Calu3 (cell line): ENCODE measurements at regions not wholly inside any gene's neighbourhood (a gene's known extent, or its start where the extent isn't known, plus 50 kb on each side); places are given as distances from the start of the nearest gene placed in this dataset.

Source experiments
- BruUV-seq: library from RNA; stranded (reverse); fragments of 400-500 nt; replicated peaks from 2 replicates; lab custom pipeline; 2021; lab: Mats Ljungman, UMichigan
- CTCF ChIA-PET: fragments of 300-600 bp; sonication (Branson Sonifier 250); formaldehyde crosslinking; loops from one replicate; lab custom pipeline; 2022; ENCODE audit warnings: antibody characterized with exemption; lab: Charles Lee
- DNase-seq: peaks from one replicate; pipeline ENCODE4 v3.0.0; 2022
- H3K27ac Mint-ChIP-seq: one replicate; pipeline ENCODE4 v1.8.0; 2022; ENCODE audit warnings: mixed read lengths; ENCODE audit not compliant: unreplicated experiment
- H3K27me3 Mint-ChIP-seq: one replicate; pipeline ENCODE4 v1.8.0; 2022; ENCODE audit warnings: mixed read lengths; ENCODE audit not compliant: unreplicated experiment
- H3K36me3 Mint-ChIP-seq: one replicate; pipeline ENCODE4 v1.8.0; 2022; ENCODE audit warnings: mild to moderate bottlenecking, moderate library complexity, mixed read lengths; ENCODE audit not compliant: insufficient read depth, unreplicated experiment
- H3K4me1 Mint-ChIP-seq: one replicate; pipeline ENCODE4 v1.8.0; 2022; ENCODE audit warnings: mild to moderate bottlenecking, low read depth, mixed read lengths; ENCODE audit not compliant: unreplicated experiment
- H3K4me3 Mint-ChIP-seq: one replicate; pipeline ENCODE4 v1.8.0; 2022; ENCODE audit warnings: mild to moderate bottlenecking, low read depth, moderate library complexity, mixed read lengths; ENCODE audit not compliant: unreplicated experiment
- H3K9me3 Mint-ChIP-seq: one replicate; pipeline ENCODE4 v1.8.0; 2022; ENCODE audit warnings: low read depth, mixed read lengths; ENCODE audit not compliant: unreplicated experiment
- intact Hi-C: fragments of 100-400 bp; cut with micrococcal nuclease; formaldehyde crosslinking; loops from one replicate; pipeline ENCODE4 v1.10.0; 2022; ENCODE audit not compliant: unreplicated experiment
- TF ChIP-seq, protein P1 (sequence below): fragments of 200-600 bp; IDR thresholded peaks from one replicate; pipeline ENCODE4 v1.8.0; 2022; ENCODE audit warnings: antibody characterized with exemption; ENCODE audit not compliant: unreplicated experiment

DNA sequence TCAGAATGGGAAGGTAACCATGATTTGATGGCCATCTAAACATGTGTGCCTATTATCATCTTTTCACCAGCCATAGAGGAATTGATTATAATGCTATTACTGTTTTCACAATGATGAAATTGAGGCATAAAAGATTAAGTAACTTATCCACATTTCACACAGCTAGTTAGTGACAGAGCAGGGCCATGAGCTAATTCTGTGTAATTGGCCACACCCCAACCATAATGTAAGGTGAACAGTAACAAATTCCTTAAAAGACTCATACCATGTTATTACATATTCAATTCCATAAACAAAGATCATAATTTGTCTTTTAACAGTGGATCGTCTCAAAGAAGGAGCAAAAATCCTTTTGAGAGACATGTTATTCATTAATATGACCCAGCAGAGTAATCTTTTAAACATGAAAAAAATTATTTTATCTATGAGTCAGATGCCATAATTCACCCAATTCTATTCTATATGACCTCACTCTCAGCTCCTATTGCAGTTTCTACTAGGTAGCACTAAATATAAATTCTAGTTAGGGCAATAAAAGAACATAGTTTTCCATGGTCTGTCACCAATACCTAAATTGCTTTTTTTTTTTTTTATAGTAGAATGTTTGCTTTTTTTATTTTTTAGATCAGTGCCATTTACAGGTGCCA is 475.8 kb upstream of the SLC39A10 start:
- H3K4me1 Mint-ChIP-seq, result peaks cover 7% of the 10 kb centered on the region
- no peak overlapping the region for H3K27ac Mint-ChIP-seq
- intact Hi-C loops, result no loop called here
- BruUV-seq, result no TSS peak
- no peaks in the 10 kb centered on the region for H3K27me3 Mint-ChIP-seq
- CTCF ChIA-PET, result no interaction called here
- no peak for DNase-seq
- H3K36me3 Mint-ChIP-seq, result no peaks in the 10 kb centered on the region
- no peak overlapping the region for H3K4me3 Mint-ChIP-seq
- TF ChIP-seq, protein P1, sequence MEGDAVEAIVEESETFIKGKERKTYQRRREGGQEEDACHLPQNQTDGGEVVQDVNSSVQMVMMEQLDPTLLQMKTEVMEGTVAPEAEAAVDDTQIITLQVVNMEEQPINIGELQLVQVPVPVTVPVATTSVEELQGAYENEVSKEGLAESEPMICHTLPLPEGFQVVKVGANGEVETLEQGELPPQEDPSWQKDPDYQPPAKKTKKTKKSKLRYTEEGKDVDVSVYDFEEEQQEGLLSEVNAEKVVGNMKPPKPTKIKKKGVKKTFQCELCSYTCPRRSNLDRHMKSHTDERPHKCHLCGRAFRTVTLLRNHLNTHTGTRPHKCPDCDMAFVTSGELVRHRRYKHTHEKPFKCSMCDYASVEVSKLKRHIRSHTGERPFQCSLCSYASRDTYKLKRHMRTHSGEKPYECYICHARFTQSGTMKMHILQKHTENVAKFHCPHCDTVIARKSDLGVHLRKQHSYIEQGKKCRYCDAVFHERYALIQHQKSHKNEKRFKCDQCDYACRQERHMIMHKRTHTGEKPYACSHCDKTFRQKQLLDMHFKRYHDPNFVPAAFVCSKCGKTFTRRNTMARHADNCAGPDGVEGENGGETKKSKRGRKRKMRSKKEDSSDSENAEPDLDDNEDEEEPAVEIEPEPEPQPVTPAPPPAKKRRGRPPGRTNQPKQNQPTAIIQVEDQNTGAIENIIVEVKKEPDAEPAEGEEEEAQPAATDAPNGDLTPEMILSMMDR, result no peak
- H3K9me3 Mint-ChIP-seq, result peaks cover 2% of the 10 kb centered on the region

DNA sequence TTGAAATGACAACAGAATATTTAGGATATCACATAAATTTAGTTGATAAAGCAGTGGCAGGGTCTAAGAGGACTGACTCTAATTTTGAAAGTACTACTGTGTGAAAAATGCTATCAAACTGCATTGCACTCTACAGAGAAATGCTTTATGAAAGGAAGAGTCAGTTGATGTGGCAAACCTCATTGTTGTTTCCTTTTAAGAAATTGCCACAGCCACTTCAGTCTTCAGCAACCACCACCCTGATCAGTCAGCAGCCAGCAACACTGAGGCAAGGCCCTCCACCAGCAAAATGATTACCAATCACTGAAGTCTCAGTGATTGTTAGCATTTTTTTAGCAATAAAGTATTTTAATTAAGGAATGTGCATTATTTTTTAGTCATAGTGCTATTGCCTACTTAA is 488.7 kb upstream of the SLC39A10 start:
- DNase-seq, result no peak
- intact Hi-C loops, result no loop called here
- CTCF ChIA-PET, result no interaction called here
- Mint-ChIP-seq H3K4me1 (no peaks in the 10 kb centered on the region), H3K36me3 (no peaks in the 10 kb centered on the region), H3K27ac (no peak overlapping the region), H3K9me3 (peaks cover 3% of the 10 kb centered on the region), H3K27me3 (no peaks in the 10 kb centered on the region), H3K4me3 (no peak overlapping the region)
- TF ChIP-seq, protein P1, result no peak
- no TSS peak for BruUV-seq

DNA sequence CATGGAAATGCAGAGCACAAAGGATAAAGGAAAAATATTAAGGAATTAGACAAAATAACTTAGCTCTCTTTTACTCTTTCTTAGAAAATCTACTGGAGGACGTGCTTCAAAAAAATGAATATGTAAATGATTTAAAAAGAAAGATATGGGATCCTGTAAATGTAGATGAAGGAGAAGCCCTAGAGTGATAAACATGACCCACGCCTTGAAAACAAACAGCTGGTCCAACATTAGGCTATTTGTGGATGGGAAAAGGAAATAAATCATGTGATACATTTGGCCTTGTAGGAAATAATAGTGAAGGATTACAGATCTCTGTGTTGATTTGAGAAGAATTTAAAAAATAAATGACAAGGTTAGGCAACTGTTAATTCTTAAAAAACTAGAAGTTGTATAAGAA is 492.1 kb upstream of the SLC39A10 start:
- BruUV-seq, result no TSS peak
- no peak for DNase-seq
- CTCF ChIA-PET, result no interaction called here
- Mint-ChIP-seq H3K4me1 (no peaks in the 10 kb centered on the region), H3K27ac (no peak overlapping the region), H3K36me3 (no peaks in the 10 kb centered on the region), H3K9me3 (peaks cover 3% of the 10 kb centered on the region), H3K27me3 (no peaks in the 10 kb centered on the region), H3K4me3 (no peak overlapping the region)
- TF ChIP-seq, protein P1, result no peak
- intact Hi-C loops, result no loop called here

DNA sequence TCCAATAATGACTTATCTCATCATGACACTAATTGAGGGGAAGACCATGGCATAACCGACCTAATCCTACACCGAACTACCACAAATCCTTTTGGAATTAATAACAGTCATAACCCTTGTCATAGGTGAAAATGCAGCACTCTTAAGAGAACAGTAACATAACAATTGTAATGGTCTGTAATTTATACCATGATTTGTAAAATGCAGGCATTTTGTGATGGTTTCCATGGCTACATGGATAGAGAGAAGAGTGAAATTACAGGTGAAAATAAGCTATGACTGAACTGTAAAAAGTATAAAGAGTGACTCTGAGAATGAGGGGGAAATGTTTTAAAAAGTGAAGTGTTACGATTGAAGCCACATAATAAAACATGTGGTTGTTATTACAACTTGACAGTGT is 494.1 kb upstream of the SLC39A10 start:
- intact Hi-C loops, result no loop called here
- no TSS peak for BruUV-seq
- Mint-ChIP-seq H3K27ac (no peak overlapping the region), H3K27me3 (no peaks in the 10 kb centered on the region), H3K4me1 (no peaks in the 10 kb centered on the region), H3K4me3 (no peak overlapping the region), H3K9me3 (peaks cover 3% of the 10 kb centered on the region), H3K36me3 (no peaks in the 10 kb centered on the region)
- no peak for DNase-seq
- CTCF ChIA-PET, result no interaction called here
- TF ChIP-seq, protein P1, result no peak
